Kasumi-1 (cell line): ENCODE measurements at regions not wholly inside any gene's neighbourhood (a gene's known extent, or its start where the extent isn't known, plus 50 kb on each side); places are given as distances from the start of the nearest gene placed in this dataset.
"Not testable (repeated sequence)": the region's sequence is repeated elsewhere in the genome, so short reads cannot be mapped to it uniquely, and the experiment has no call there.

Experiments used
- DNase-seq, 2 experiments: peaks; one replicate each; lab custom pipeline; 2025; lab: John Stamatoyannopoulos, UW

DNA sequence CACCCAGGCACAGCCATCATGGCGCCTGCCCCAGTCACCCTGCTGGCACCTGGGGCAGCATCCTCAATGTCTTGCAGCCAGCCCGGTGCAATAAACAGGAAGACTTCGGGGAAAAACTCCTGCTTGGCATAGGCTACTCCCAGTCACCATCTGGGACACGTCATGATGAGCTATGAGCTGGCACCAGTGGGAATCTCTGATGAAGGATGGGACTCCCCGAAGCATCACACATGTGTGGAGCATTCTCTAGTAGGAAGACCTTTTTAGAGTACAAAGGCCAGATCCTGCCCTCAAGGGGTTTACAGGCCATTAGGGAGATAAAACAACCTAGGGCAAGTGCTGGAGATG lies 208.0 kb upstream of the IRF2BP2 start:
- not testable (repeated sequence) for DNase-seq

DNA sequence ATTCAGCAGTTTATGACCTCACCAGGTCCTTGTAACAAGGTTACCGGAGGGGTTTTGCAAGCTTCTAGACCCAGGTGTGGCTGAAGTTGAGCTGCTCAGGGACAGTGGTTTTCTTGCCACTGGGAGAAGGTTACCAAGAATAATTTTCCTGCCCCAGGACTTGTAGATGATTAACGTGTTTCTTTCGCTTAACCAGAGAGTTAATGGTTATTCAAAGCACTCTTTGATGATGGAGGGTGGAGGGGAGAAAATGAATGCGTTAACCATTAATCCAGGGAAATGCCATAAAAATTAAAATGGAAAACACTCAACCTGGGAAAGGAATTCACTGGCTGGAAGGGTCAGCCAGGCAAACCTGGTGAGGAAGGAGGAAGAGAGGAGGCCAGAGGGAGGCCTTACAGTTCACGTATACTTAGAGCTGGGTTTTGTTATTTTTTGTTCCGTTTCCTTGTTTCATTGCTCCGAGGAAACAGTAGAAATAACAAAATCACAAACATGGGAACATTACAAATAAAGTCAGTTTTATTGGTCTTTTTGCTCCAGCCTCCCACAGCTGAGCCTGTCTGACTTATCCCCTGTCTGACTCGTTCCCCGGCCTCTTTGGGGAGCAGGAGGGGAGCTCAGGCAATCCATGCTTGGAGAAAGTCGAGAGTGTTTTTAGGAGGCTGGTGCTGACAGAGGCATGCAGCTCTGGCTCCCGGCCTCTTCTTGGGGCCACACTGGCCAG lies 207.5 kb upstream of the IRF2BP2 start:
- not testable (repeated sequence) for DNase-seq

- DNase-seq, result not testable (repeated sequence)
Measured at GRCh38 chr1:234816864-234817263, 206.9 kb upstream of the IRF2BP2 start.

GRCh38 chr1:234816186-234816851 lies 206.3 kb upstream of the IRF2BP2 start:
- DNase-seq, result not testable (repeated sequence)

GRCh38 chr1:234815295-234815815 lies 205.4 kb upstream of the IRF2BP2 start:
- DNase-seq, result not testable (repeated sequence)

DNA sequence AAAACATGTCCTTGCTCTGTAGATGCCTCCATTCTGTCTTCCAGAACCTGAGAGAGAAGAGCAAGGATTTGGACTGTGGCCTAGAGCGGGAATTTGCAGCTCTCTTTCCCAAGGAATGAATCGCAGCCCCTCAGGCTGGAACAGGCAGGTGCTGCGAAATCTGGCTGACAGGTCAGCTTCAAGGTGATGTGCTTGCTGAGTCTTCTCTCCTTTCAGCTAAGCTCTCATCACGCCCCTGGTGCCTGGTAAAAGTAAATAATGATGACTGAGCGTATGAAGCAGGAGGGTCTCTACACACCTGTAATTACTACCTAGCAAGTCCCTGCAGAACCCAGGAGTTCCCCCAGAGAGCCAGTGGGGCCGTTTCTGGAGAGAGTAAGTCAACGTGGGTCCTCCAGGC lies 204.3 kb upstream of the IRF2BP2 start:
- DNase-seq, result not testable (repeated sequence)

DNA sequence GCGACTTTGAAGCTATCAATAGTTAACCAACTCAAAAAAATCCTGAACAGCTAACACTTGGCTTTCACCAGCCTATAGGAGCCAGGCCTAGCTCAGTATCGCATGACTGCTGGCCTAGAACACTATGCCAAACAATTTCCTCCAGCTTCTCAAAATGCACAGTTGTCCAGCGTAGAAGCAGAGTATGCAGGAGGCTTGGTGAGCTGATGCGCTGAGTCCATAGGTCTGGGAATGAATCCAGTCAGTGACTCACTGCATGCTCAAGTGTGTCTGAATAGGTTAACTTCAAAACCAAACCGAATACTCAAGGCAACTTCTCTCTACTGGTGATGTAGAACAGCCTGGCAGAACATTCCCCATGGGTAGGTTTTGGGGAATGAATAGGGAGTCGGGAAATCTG lies 201.8 kb upstream of the IRF2BP2 start:
- not testable (repeated sequence) for DNase-seq

DNA sequence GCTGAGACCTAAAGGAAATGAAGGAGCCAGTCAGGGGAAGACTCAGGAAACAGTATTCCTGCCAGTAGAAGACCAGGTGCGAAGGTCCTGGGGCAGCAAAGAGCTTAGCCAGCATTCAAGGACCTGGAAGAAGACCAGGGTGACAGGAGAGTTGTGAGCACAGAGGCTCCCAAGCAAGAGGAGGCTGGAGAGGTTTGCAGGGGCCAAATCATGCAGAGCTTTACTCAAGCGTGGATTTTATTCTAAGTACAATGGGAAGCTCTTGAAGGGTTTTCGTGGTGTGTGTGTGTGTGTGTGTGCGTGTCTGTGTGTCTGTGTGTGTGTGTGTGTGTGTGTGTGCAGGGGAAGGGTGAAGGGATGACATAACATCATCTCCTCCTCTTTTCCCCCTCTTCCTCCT lies 200.7 kb upstream of the IRF2BP2 start:
- DNase-seq, result not testable (repeated sequence)

DNA sequence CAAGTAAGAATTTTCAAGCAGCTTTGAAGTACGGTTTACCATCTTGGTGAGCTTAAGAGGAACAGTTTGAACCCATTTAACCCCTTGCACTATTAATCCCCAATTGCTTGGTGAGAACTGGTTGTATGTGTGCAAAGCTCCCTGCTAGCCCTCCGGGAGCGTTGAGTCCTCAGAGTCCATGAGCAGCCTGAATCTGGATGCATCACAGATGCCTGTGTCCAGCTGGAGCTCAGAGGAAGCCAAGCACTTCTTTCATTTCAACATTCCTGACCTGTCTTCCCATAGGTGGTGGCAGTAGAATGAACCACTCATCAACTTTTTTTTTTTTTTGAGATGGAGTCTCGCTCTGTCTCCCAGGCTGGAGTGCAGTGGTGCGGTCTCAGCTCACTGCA lies 199.9 kb upstream of the IRF2BP2 start:
- not testable (repeated sequence) for DNase-seq

GRCh38 chr1:234808943-234809853 lies 199.2 kb upstream of the IRF2BP2 start:
- DNase-seq, result not testable (repeated sequence)

- not testable (repeated sequence) for DNase-seq
Measured at GRCh38 chr1:234808459-234808858, 198.5 kb upstream of the IRF2BP2 start.

DNA sequence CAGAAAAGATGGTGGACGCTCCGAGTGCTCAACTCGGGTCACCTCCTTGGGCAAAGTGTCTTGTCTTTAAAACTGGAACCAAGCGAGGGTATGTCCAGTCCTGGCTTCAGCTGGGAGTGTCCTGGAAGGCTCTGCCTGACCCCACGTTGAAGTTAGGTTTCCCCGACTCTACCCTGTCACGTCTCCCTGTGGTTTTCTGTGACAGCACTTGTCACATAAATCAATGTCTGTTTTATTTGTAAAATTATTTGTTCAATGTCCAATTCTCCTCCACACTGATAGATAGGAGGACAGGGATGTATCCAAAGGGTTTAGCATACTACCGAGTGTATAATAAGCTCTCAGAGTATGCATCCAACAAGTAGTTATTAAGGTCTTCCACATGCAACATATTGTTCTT lies 197.7 kb upstream of the IRF2BP2 start:
- DNase-seq, result not testable (repeated sequence)

DNA sequence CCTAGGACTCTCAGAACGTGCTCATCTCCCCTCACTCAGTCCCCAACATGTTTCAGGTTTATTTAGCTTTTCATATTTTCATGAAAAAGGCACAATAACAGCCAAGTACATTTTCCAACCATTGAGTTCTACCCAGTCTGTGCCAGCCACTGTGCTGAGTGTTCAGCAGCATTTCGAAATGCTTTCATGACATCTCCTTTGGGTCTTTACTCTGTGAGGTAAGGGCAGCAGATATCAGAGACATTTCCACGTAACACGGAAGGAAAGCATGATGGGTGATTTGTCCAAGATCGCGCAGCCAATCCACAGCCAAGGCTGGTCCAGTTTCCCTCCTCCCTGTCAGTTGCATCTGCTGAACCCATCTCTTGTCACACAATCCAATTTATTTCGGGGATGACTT lies 192.6 kb upstream of the IRF2BP2 start:
- DNase-seq, result not testable (repeated sequence)

DNA sequence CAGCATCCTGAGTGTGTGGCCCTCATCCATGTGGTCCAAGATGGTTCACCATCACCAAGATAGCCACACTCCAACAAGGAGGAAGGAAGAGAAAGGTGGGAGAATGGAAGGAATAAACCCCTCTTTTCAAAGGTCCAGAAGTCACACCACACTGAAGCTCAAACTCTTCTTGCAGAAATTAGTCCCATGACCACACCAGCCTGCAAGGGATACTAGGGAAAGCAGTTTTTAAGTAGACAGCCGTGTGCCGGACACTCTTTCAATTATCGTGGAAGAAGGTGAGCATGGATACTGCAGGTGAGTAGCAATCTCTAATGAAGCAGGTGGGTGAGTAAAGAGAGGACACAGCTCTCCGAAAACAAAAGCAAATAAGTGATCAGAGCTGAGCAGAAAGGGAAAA lies 191.7 kb upstream of the IRF2BP2 start:
- not testable (repeated sequence) for DNase-seq

- DNase-seq, result not testable (repeated sequence)
Measured at GRCh38 chr1:234801147-234801546, 191.2 kb upstream of the IRF2BP2 start.

GRCh38 chr1:234800563-234800962 lies 190.6 kb upstream of the IRF2BP2 start:
- not testable (repeated sequence) for DNase-seq

- DNase-seq, result not testable (repeated sequence)
Measured at GRCh38 chr1:234799021-234799689, 189.2 kb upstream of the IRF2BP2 start.

DNA sequence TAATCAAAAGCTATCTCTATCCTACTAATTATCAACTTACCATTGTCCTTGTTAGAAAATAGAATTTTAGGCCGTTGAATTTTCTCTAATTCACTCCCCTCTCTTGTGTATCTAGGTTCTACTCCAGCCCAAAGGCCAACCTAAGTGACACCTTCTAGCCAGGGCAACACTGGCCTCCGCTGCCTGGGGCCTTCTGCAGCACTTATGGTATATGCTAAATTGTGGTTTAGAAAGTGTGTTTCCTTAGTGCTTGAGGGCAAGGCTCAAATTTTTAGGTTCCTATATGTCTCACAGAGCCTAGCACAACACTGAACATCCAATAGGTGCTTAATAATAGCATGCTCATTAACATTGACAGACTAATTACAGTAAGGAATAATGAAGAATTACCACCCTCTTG lies 187.2 kb upstream of the IRF2BP2 start:
- not testable (repeated sequence) for DNase-seq

DNA sequence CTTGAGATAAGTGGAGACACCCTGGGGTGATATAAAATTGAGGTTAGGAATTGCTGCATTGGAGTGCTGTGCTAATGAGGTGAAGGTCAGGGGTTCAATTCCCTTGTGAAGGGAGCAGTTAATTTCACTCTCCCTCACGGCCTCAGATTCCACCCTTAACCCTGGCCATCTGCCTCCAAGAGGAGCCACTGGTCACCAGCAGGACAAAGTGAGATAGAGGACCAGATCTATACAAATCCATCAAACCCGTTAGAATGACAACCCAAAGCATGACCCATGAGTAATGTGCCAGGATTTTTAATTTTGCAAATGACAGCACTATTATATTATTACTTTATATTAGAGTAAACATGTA lies 186.4 kb upstream of the IRF2BP2 start:
- DNase-seq, result not testable (repeated sequence)

DNA sequence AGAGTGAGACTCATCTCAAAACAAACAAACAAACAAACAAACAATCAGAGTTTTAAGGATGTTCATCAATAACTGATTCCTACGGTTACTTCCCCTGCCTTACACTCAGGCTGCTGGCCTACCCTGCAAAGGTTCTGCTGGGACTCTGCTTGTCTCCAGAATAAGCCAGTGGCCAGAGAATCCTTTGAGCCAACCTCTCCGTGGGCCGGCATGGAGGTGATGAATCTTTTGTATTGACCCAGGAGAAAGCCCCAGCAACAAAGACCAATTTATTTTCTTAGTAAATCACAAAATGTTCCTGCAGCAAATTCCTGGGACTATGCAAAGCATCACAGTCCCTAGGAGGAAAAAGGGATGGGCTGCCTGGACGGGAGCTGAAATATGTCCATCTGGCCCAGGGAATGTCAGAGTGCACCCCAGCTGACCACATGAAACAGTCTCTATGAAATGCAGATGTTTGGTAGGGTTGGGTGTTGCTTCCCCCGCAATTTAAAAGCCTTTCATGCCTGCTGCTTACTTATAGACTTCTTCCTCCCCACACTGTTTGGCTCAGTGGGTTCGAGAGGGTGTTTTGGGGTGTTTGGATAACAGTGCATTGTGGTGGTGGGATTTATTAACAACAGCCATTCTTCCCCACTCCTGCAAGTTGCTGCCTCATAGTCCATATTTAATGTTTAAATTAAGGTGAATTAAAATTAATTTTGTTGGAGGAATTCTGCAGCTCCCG lies 185.9 kb upstream of the IRF2BP2 start:
- DNase-seq, result not testable (repeated sequence)

DNA sequence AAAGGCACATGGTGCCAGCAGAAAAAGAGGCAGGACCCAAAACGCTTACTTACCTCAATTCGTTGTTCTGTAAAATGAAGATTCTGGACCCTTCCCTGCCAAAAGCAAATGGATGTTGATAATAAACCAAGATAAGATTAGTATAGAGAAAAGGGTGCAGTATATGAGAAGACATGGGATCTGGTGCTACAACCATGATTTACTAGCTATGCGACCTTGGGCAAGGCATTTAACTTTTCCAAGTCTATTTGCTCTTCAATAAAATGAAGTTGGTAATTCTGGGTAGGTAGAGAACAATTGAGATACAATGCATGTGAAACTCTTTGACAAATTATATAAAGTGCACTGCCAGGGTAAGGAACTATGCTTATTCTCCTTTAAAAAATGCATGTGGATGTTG lies 185.0 kb upstream of the IRF2BP2 start:
- DNase-seq, result not testable (repeated sequence)
